ENCODE measurements at regions not wholly inside any gene's neighbourhood (a gene's known extent, or its start where the extent isn't known, plus 50 kb on each side); places are given as distances from the start of the nearest gene placed in this dataset.

- TF ChIP-seq CTCF (conservative IDR thresholded peaks at IDR 0.05; ENCODE audit: control insufficient read depth, insufficient read depth, low read depth, low read length): no peak
- no peak overlapping the region for H3K4me3 ChIP-seq (ENCODE audit: control insufficient read depth, low read depth, low read length)
- peak; percentile 88 for DNase-seq (ENCODE audit: low read depth)
Observed at GRCh38 chr3:145936971-145937370, 224.0 kb downstream of the PLOD2 start.

- no peak for TF ChIP-seq CTCF (conservative IDR thresholded peaks at IDR 0.05; ENCODE audit: control insufficient read depth, insufficient read depth, low read depth, low read length)
- DNase-seq (ENCODE audit: low read depth): no peak
- no peak overlapping the region for H3K4me3 ChIP-seq (ENCODE audit: control insufficient read depth, low read depth, low read length)
Observed at GRCh38 chr3:145939431-145939830, 221.6 kb downstream of the PLOD2 start.

- H3K4me3 ChIP-seq (ENCODE audit: control insufficient read depth, low read depth, low read length): no peak overlapping the region
- peak; percentile 69 for DNase-seq (ENCODE audit: low read depth)
- TF ChIP-seq CTCF (conservative IDR thresholded peaks at IDR 0.05; ENCODE audit: control insufficient read depth, insufficient read depth, low read depth, low read length): no peak
Observed at GRCh38 chr3:145942052-145942451, 218.9 kb downstream of the PLOD2 start.

GRCh38 chr3:145943952-145944351 is 217.0 kb downstream of the PLOD2 start:
- no peak for DNase-seq (ENCODE audit: low read depth)
- no peak for TF ChIP-seq CTCF (conservative IDR thresholded peaks at IDR 0.05; ENCODE audit: control insufficient read depth, insufficient read depth, low read depth, low read length)
- no peak overlapping the region for H3K4me3 ChIP-seq (ENCODE audit: control insufficient read depth, low read depth, low read length)

- peak; percentile 76 for DNase-seq (ENCODE audit: low read depth)
- no peak overlapping the region for H3K4me3 ChIP-seq (ENCODE audit: control insufficient read depth, low read depth, low read length)
- TF ChIP-seq CTCF (conservative IDR thresholded peaks at IDR 0.05; ENCODE audit: control insufficient read depth, insufficient read depth, low read depth, low read length): no peak
Observed at GRCh38 chr3:145951441-145951840, 209.5 kb downstream of the PLOD2 start.

GRCh38 chr3:145952536-145952935 is 208.4 kb downstream of the PLOD2 start:
- TF ChIP-seq CTCF (conservative IDR thresholded peaks at IDR 0.05; ENCODE audit: control insufficient read depth, insufficient read depth, low read depth, low read length): no peak
- H3K4me3 ChIP-seq (ENCODE audit: control insufficient read depth, low read depth, low read length): no peak overlapping the region
- DNase-seq (ENCODE audit: low read depth): peak; percentile 97

GRCh38 chr3:145953316-145953715 is 207.7 kb downstream of the PLOD2 start:
- DNase-seq (ENCODE audit: low read depth): peak; percentile 79
- H3K4me3 ChIP-seq (ENCODE audit: control insufficient read depth, low read depth, low read length): no peak overlapping the region
- no peak for TF ChIP-seq CTCF (conservative IDR thresholded peaks at IDR 0.05; ENCODE audit: control insufficient read depth, insufficient read depth, low read depth, low read length)
